ENCODE measurements at regions not wholly inside any gene's neighbourhood (a gene's known extent, or its start where the extent isn't known, plus 50 kb on each side); places are given as distances from the start of the nearest gene placed in this dataset.

- H3K27ac ChIP-seq (replicated peaks) = no peak overlapping the region
- H3K36me3 ChIP-seq = no peaks in the 10 kb centered on the region
- H3K4me3 ChIP-seq = no peak overlapping the region
- no peak for TF ChIP-seq CTCF (IDR thresholded peaks at IDR 0.05; ENCODE audit: borderline replicate concordance)
- no peaks in the 10 kb centered on the region for H3K4me1 ChIP-seq
- H3K9me3 ChIP-seq (replicated peaks) = peaks cover 34% of the 10 kb centered on the region
- H3K27me3 ChIP-seq (ENCODE audit: low read depth) = no peaks in the 10 kb centered on the region
- no peak for DNase-seq
- intact Hi-C loops (cut with micrococcal nuclease) = no loop called here
Observed at GRCh38 chr2:65669574-65669973, 237.2 kb upstream of the SPRED2 start.

- Histone ChIP-seq H3K9me3 (replicated peaks) (peaks cover 30% of the 10 kb centered on the region), H3K36me3 (no peaks in the 10 kb centered on the region), H3K27ac (replicated peaks) (no peak overlapping the region), H3K4me3 (no peak overlapping the region), H3K4me1 (no peaks in the 10 kb centered on the region), H3K27me3 (ENCODE audit: low read depth) (no peaks in the 10 kb centered on the region)
- intact Hi-C loops (cut with micrococcal nuclease) = no loop called here
- TF ChIP-seq CTCF (IDR thresholded peaks at IDR 0.05; ENCODE audit: borderline replicate concordance) = no peak
- DNase-seq = no peak
Observed at GRCh38 chr2:65668744-65669143, 236.3 kb upstream of the SPRED2 start.

- H3K4me1 ChIP-seq = no peaks in the 10 kb centered on the region
- no peak overlapping the region for H3K4me3 ChIP-seq
- H3K9me3 ChIP-seq (replicated peaks) = peaks cover 30% of the 10 kb centered on the region
- intact Hi-C loops (cut with micrococcal nuclease) = no loop called here
- TF ChIP-seq CTCF (IDR thresholded peaks at IDR 0.05; ENCODE audit: borderline replicate concordance) = no peak
- H3K27ac ChIP-seq (replicated peaks) = no peak overlapping the region
- no peaks in the 10 kb centered on the region for H3K36me3 ChIP-seq
- DNase-seq = no peak
- H3K27me3 ChIP-seq (ENCODE audit: low read depth) = peaks cover 17% of the 10 kb centered on the region
Observed at GRCh38 chr2:65666156-65666725, 233.8 kb upstream of the SPRED2 start.

- TF ChIP-seq CTCF (IDR thresholded peaks at IDR 0.05; ENCODE audit: borderline replicate concordance) = no peak
- no peaks in the 10 kb centered on the region for H3K4me1 ChIP-seq
- no peak for DNase-seq
- H3K9me3 ChIP-seq (replicated peaks) = peaks cover 27% of the 10 kb centered on the region
- peaks cover 19% of the 10 kb centered on the region for H3K27me3 ChIP-seq (ENCODE audit: low read depth)
- no peaks in the 10 kb centered on the region for H3K36me3 ChIP-seq
- no peak overlapping the region for H3K27ac ChIP-seq (replicated peaks)
- no peak overlapping the region for H3K4me3 ChIP-seq
- intact Hi-C loops (cut with micrococcal nuclease) = no loop called here
Observed at GRCh38 chr2:65664931-65665330, 232.5 kb upstream of the SPRED2 start.

GRCh38 chr2:65663831-65664407 is 231.5 kb upstream of the SPRED2 start:
- H3K4me3 ChIP-seq = no peak overlapping the region
- intact Hi-C loops (cut with micrococcal nuclease) = no loop called here
- DNase-seq = no peak

More at GRCh38 chr2:65663831-65664407, 231.5 kb upstream of the SPRED2 start:
- Histone ChIP-seq H3K9me3 (replicated peaks) (peaks cover 17% of the 10 kb centered on the region), H3K4me1 (no peaks in the 10 kb centered on the region), H3K27ac (replicated peaks) (no peak overlapping the region), H3K36me3 (no peaks in the 10 kb centered on the region), H3K27me3 (ENCODE audit: low read depth) (peaks cover 26% of the 10 kb centered on the region)
- no peak for TF ChIP-seq CTCF (IDR thresholded peaks at IDR 0.05; ENCODE audit: borderline replicate concordance)
